IPS-18a (cell line): ENCODE measurements at regions not wholly inside any gene's neighbourhood (a gene's known extent, or its start where the extent isn't known, plus 50 kb on each side); places are given as distances from the start of the nearest gene placed in this dataset.

Experiments
- H3K27ac ChIP-seq: one replicate; pipeline ENCODE4 v1.5.1; 2013; ENCODE audit warnings: low read length
- H3K27me3 ChIP-seq: one replicate; pipeline ENCODE4 v1.6.1; 2013; ENCODE audit warnings: mild to moderate bottlenecking, low read length; ENCODE audit not compliant: control insufficient read depth, insufficient read depth
- H3K36me3 ChIP-seq: one replicate; pipeline ENCODE4 v1.6.1; 2013; ENCODE audit warnings: low read depth, low read length; ENCODE audit not compliant: control insufficient read depth
- H3K4me1 ChIP-seq: one replicate; pipeline ENCODE4 v1.6.1; 2013; ENCODE audit warnings: low read depth, low read length; ENCODE audit not compliant: control insufficient read depth
- H3K4me3 ChIP-seq: one replicate; pipeline ENCODE4 v1.5.1; 2013; ENCODE audit warnings: low read length
- H3K9ac ChIP-seq: one replicate; pipeline ENCODE4 v1.6.1; 2013; ENCODE audit warnings: mild to moderate bottlenecking, low read length, moderate library complexity
- H3K9me3 ChIP-seq: one replicate; pipeline ENCODE4 v1.6.1; 2013; ENCODE audit warnings: low read depth, low read length; ENCODE audit not compliant: control insufficient read depth

- no peaks in the 10 kb centered on the region for H3K27me3 ChIP-seq
- H3K9ac ChIP-seq, result no peak overlapping the region
- no peak overlapping the region for H3K27ac ChIP-seq
- H3K9me3 ChIP-seq, result no peaks in the 10 kb centered on the region
- H3K4me1 ChIP-seq, result no peaks in the 10 kb centered on the region
- H3K4me3 ChIP-seq, result no peak overlapping the region
- no peaks in the 10 kb centered on the region for H3K36me3 ChIP-seq
These were observed 626.1 kb upstream of the SLITRK6 start for GRCh38 chr13:86425170-86425815.

- Histone ChIP-seq H3K36me3 (no peaks in the 10 kb centered on the region), H3K27ac (no peak overlapping the region), H3K27me3 (no peaks in the 10 kb centered on the region), H3K9me3 (no peaks in the 10 kb centered on the region), H3K4me3 (no peak overlapping the region), H3K9ac (no peak overlapping the region), H3K4me1 (no peaks in the 10 kb centered on the region)
These were observed 627.2 kb upstream of the SLITRK6 start for GRCh38 chr13:86426437-86426836.

GRCh38 chr13:86429756-86430155 is 630.5 kb upstream of the SLITRK6 start:
- Histone ChIP-seq H3K9ac (no peak overlapping the region), H3K9me3 (no peaks in the 10 kb centered on the region), H3K36me3 (no peaks in the 10 kb centered on the region), H3K4me1 (no peaks in the 10 kb centered on the region), H3K27me3 (no peaks in the 10 kb centered on the region), H3K4me3 (no peak overlapping the region), H3K27ac (no peak overlapping the region)

- no peaks in the 10 kb centered on the region for H3K9me3 ChIP-seq
- H3K27ac ChIP-seq, result no peak overlapping the region
- no peaks in the 10 kb centered on the region for H3K27me3 ChIP-seq
- no peak overlapping the region for H3K9ac ChIP-seq
- H3K36me3 ChIP-seq, result no peaks in the 10 kb centered on the region
- H3K4me3 ChIP-seq, result no peak overlapping the region
- H3K4me1 ChIP-seq, result no peaks in the 10 kb centered on the region
These were observed 638.8 kb upstream of the SLITRK6 start for GRCh38 chr13:86438034-86438433.

GRCh38 chr13:86445206-86445605 is 646.0 kb upstream of the SLITRK6 start:
- Histone ChIP-seq H3K27me3 (no peaks in the 10 kb centered on the region), H3K27ac (no peak overlapping the region), H3K4me1 (peaks cover 10% of the 10 kb centered on the region), H3K4me3 (no peak overlapping the region), H3K9ac (no peak overlapping the region), H3K36me3 (no peaks in the 10 kb centered on the region), H3K9me3 (no peaks in the 10 kb centered on the region)

- no peak overlapping the region for H3K9ac ChIP-seq
- H3K27me3 ChIP-seq, result no peaks in the 10 kb centered on the region
- no peaks in the 10 kb centered on the region for H3K36me3 ChIP-seq
- H3K4me3 ChIP-seq, result no peak overlapping the region
- H3K4me1 ChIP-seq, result peaks cover 10% of the 10 kb centered on the region
- no peak overlapping the region for H3K27ac ChIP-seq
- H3K9me3 ChIP-seq, result no peaks in the 10 kb centered on the region
These were observed 646.5 kb upstream of the SLITRK6 start for GRCh38 chr13:86445672-86446071.

- Histone ChIP-seq H3K9ac (no peak overlapping the region), H3K27me3 (no peaks in the 10 kb centered on the region), H3K4me3 (no peak overlapping the region), H3K27ac (no peak overlapping the region), H3K4me1 (peaks cover 10% of the 10 kb centered on the region), H3K36me3 (no peaks in the 10 kb centered on the region), H3K9me3 (no peaks in the 10 kb centered on the region)
These were observed 647.1 kb upstream of the SLITRK6 start for GRCh38 chr13:86446311-86446710.

- peaks cover 10% of the 10 kb centered on the region for H3K4me1 ChIP-seq
- H3K9ac ChIP-seq, result no peak overlapping the region
- H3K36me3 ChIP-seq, result no peaks in the 10 kb centered on the region
- no peaks in the 10 kb centered on the region for H3K9me3 ChIP-seq
- H3K4me3 ChIP-seq, result no peak overlapping the region
- no peaks in the 10 kb centered on the region for H3K27me3 ChIP-seq
- no peak overlapping the region for H3K27ac ChIP-seq
These were observed 648.3 kb upstream of the SLITRK6 start for GRCh38 chr13:86447479-86447878.

- Histone ChIP-seq H3K27ac (no peak overlapping the region), H3K36me3 (no peaks in the 10 kb centered on the region), H3K9me3 (no peaks in the 10 kb centered on the region), H3K27me3 (no peaks in the 10 kb centered on the region), H3K9ac (no peak overlapping the region), H3K4me1 (no peaks in the 10 kb centered on the region), H3K4me3 (no peak overlapping the region)
These were observed 662.8 kb upstream of the SLITRK6 start for GRCh38 chr13:86462011-86462410.

- Histone ChIP-seq H3K9ac (no peak overlapping the region), H3K27me3 (no peaks in the 10 kb centered on the region), H3K36me3 (no peaks in the 10 kb centered on the region)
These were observed 665.0 kb upstream of the SLITRK6 start for GRCh38 chr13:86464193-86464592.

GRCh38 chr13:86474971-86475370 is 675.8 kb upstream of the SLITRK6 start:
- Histone ChIP-seq H3K4me1 (no peaks in the 10 kb centered on the region), H3K36me3 (no peaks in the 10 kb centered on the region), H3K27me3 (no peaks in the 10 kb centered on the region)

More at GRCh38 chr13:86464193-86464592, 665.0 kb upstream of the SLITRK6 start:
- Histone ChIP-seq H3K27ac (no peak overlapping the region), H3K4me3 (no peak overlapping the region), H3K4me1 (no peaks in the 10 kb centered on the region), H3K9me3 (no peaks in the 10 kb centered on the region)

GRCh38 chr13:86476656-86477055 is 677.4 kb upstream of the SLITRK6 start:
- Histone ChIP-seq H3K4me1 (no peaks in the 10 kb centered on the region), H3K27me3 (no peaks in the 10 kb centered on the region), H3K9ac (no peak overlapping the region), H3K36me3 (no peaks in the 10 kb centered on the region), H3K27ac (no peak overlapping the region), H3K4me3 (no peak overlapping the region), H3K9me3 (no peaks in the 10 kb centered on the region)

More at GRCh38 chr13:86474971-86475370, 675.8 kb upstream of the SLITRK6 start:
- Histone ChIP-seq H3K9me3 (no peaks in the 10 kb centered on the region), H3K27ac (no peak overlapping the region), H3K9ac (no peak overlapping the region), H3K4me3 (no peak overlapping the region)
